Panc1 (cell line): ENCODE measurements at regions not wholly inside any gene's neighbourhood (a gene's known extent, or its start where the extent isn't known, plus 50 kb on each side); places are given as distances from the start of the nearest gene placed in this dataset.

Experiments
- ATAC-seq: fragments of 200-7000 bp; cut with Tn5 transposase; 2 replicates; pipeline ENCODE4 v1.9.1; 2020; ENCODE audit warnings: mild to moderate bottlenecking, moderate library complexity
- BruUV-seq: library from RNA; stranded (reverse); fragments of 400-500 nt; replicated peaks from 2 replicates; lab custom pipeline; 2021; lab: Mats Ljungman, UMichigan
- CTCF ChIA-PET: fragments of 300-600 bp; sonication (Branson Sonifier 250); formaldehyde crosslinking; loops from one replicate; lab custom pipeline; 2022; ENCODE audit warnings: antibody characterized with exemption; lab: Charles Lee
- POLR2A ChIA-PET: fragments of 300-600 bp; sonication (Branson Sonifier 250); formaldehyde crosslinking; loops from one replicate; lab custom pipeline; 2022; ENCODE audit warnings: antibody characterized with exemption; lab: Charles Lee
- DNase-seq: peaks from one replicate; pipeline ENCODE4 v3.0.0-alpha.2; 2010; ENCODE audit warnings: low read depth, low spot score
- H3K27ac ChIP-seq: 2 replicates; pipeline ENCODE4 v1.5.1; 2011; ENCODE audit warnings: mild to moderate bottlenecking, low read length, inconsistent platforms
- H3K27me3 ChIP-seq: fragments of 200-500 bp; sonication (Bioruptor generic); 2 replicates; pipeline ENCODE4 v1.6.0; 2014; ENCODE audit warnings: low read length, inconsistent platforms; ENCODE audit not compliant: control insufficient read depth, insufficient read depth
- H3K36me3 ChIP-seq: fragments of 200-500 bp; sonication (Bioruptor generic); 2 replicates; pipeline ENCODE4 v1.5.1; 2014; ENCODE audit warnings: inconsistent platforms, mild to moderate bottlenecking, low read length, moderate library complexity; ENCODE audit not compliant: control insufficient read depth, insufficient read depth
- H3K4me1 ChIP-seq: 2 replicates; pipeline ENCODE4 v1.5.1; 2011; ENCODE audit warnings: inconsistent platforms, mild to moderate bottlenecking, low read length, moderate library complexity; ENCODE audit not compliant: control insufficient read depth, insufficient read depth
- H3K4me3 ChIP-seq, 2 experiments: 2 replicates each; pipeline ENCODE4 v1.5.1; 2011 to 2012; ENCODE audit warnings: low read depth in 2 of 2, low read length in 2 of 2, mild to moderate bottlenecking in 2 of 2, inconsistent platforms in 1 of 2, moderate library complexity in 1 of 2
- H3K9me3 ChIP-seq: fragments of 200-500 bp; sonication (Bioruptor generic); 2 replicates; pipeline ENCODE4 v1.5.1; 2014; ENCODE audit warnings: low read depth, mild to moderate bottlenecking, inconsistent platforms, low read length, moderate library complexity; ENCODE audit not compliant: control insufficient read depth, insufficient read depth
- POLR2AphosphoS5 ChIP-seq: IDR thresholded peaks from 2 replicates; pipeline ENCODE4 v1.6.1; 2012; ENCODE audit warnings: mild to moderate bottlenecking, low read depth, low read length, moderate library complexity
- SIN3A ChIP-seq: IDR thresholded peaks from 2 replicates; pipeline ENCODE4 v1.6.1; 2012; ENCODE audit warnings: low read depth, mild to moderate bottlenecking, low read length, moderate library complexity, borderline replicate concordance; ENCODE audit not compliant: insufficient read depth
- TCF7L2 ChIP-seq: IDR thresholded peaks from 2 replicates; pipeline ENCODE4 v1.6.1; 2011; ENCODE audit warnings: mild to moderate bottlenecking, low read depth, low read length, inconsistent platforms
- in situ Hi-C: cut with HindIII; loops from 2 replicates; pipeline ENCODE4 v1.10.0; 2016; ENCODE audit warnings: low sequenced_read_pairs, low pct_unique_long_range_greater_than_20kb
- intact Hi-C: fragments of 100-400 bp; cut with micrococcal nuclease; formaldehyde crosslinking; loops from one replicate; pipeline ENCODE4 v1.10.0; 2022; ENCODE audit not compliant: unreplicated experiment
- TF ChIP-seq, protein P1 (sequence below): fragments of 450-650 bp; IDR thresholded peaks from 2 replicates; pipeline ENCODE4 v1.5.1; 2017; ENCODE audit warnings: mild to moderate bottlenecking
- TF ChIP-seq, protein P2 (sequence below), 2 experiments: IDR thresholded peaks; 2 replicates each; pipeline ENCODE4 v1.6.1; 2011 to 2012; ENCODE audit warnings: low read depth in 2 of 2, control low read depth in 1 of 2, low read length in 1 of 2, mild to moderate bottlenecking in 1 of 2, moderate library complexity in 1 of 2; ENCODE audit not compliant: insufficient read depth in 1 of 2

DNA sequence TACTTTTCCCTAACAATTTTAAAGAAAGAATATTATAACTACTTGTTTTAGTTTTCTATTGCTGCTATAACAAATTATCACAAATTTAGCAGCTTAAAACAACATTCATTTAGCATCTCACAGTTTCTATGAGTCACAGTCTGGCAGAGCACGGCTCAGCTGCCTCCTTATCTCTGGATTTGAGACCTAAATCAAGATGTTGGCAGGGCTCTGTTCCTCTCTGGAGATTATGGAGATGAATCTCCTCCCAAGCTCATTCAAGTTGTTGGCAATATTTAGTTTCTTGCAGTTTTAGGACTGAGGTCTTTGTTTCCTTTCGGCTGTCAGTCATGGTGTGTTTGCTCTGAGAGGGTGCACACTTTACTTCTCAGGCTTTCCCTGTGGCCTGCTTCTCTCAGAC is 1065.8 kb upstream of the EYS start:
- no peaks in the 10 kb centered on the region for H3K36me3 ChIP-seq
- no peak for ATAC-seq
- TF ChIP-seq, protein P1, sequence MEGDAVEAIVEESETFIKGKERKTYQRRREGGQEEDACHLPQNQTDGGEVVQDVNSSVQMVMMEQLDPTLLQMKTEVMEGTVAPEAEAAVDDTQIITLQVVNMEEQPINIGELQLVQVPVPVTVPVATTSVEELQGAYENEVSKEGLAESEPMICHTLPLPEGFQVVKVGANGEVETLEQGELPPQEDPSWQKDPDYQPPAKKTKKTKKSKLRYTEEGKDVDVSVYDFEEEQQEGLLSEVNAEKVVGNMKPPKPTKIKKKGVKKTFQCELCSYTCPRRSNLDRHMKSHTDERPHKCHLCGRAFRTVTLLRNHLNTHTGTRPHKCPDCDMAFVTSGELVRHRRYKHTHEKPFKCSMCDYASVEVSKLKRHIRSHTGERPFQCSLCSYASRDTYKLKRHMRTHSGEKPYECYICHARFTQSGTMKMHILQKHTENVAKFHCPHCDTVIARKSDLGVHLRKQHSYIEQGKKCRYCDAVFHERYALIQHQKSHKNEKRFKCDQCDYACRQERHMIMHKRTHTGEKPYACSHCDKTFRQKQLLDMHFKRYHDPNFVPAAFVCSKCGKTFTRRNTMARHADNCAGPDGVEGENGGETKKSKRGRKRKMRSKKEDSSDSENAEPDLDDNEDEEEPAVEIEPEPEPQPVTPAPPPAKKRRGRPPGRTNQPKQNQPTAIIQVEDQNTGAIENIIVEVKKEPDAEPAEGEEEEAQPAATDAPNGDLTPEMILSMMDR, result no peak
- no peak for TF ChIP-seq TCF7L2
- TF ChIP-seq POLR2AphosphoS5, result no peak
- no peak for TF ChIP-seq SIN3A
- TF ChIP-seq, protein P2, sequence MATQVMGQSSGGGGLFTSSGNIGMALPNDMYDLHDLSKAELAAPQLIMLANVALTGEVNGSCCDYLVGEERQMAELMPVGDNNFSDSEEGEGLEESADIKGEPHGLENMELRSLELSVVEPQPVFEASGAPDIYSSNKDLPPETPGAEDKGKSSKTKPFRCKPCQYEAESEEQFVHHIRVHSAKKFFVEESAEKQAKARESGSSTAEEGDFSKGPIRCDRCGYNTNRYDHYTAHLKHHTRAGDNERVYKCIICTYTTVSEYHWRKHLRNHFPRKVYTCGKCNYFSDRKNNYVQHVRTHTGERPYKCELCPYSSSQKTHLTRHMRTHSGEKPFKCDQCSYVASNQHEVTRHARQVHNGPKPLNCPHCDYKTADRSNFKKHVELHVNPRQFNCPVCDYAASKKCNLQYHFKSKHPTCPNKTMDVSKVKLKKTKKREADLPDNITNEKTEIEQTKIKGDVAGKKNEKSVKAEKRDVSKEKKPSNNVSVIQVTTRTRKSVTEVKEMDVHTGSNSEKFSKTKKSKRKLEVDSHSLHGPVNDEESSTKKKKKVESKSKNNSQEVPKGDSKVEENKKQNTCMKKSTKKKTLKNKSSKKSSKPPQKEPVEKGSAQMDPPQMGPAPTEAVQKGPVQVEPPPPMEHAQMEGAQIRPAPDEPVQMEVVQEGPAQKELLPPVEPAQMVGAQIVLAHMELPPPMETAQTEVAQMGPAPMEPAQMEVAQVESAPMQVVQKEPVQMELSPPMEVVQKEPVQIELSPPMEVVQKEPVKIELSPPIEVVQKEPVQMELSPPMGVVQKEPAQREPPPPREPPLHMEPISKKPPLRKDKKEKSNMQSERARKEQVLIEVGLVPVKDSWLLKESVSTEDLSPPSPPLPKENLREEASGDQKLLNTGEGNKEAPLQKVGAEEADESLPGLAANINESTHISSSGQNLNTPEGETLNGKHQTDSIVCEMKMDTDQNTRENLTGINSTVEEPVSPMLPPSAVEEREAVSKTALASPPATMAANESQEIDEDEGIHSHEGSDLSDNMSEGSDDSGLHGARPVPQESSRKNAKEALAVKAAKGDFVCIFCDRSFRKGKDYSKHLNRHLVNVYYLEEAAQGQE (IDR thresholded peaks at IDR 0.05; ENCODE audit: insufficient read depth in 1 of 2, low read depth in 2 of 2, low read length in 1 of 2), result no peak
- H3K4me1 ChIP-seq, result no peaks in the 10 kb centered on the region
- no peak overlapping the region for H3K4me3 ChIP-seq
- in situ Hi-C loops, result no loop called here
- H3K27me3 ChIP-seq, result no peaks in the 10 kb centered on the region
- DNase-seq, result no peak
- ChIA-PET POLR2A (no interaction called here), CTCF (no interaction called here)
- no peaks in the 10 kb centered on the region for H3K9me3 ChIP-seq
- BruUV-seq, result no TSS peak
- no peak overlapping the region for H3K27ac ChIP-seq
- intact Hi-C loops, result no loop called here

DNA sequence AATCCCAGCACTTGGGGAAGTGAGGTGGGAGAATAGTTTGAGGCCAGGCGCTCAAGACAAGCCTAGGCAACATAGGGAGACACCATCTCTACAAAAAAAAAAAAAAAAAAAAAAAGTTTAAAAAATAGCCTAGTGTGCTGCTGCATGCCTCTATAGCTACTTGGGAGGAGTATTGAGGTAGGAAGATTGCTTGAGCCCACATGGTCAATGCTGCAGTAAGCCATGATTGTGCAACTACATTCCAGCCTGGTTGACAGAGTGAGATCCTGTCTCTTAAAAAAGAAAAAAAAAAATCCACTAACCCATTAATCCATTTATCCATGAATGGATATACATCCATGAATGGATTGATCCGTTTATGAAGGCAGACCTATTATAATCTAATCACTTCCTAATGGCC is 1064.6 kb upstream of the EYS start:
- CTCF ChIA-PET, result no interaction called here
- DNase-seq (no peak), ATAC-seq (no peak)
- TF ChIP-seq, protein P2 (IDR thresholded peaks at IDR 0.05; ENCODE audit: insufficient read depth in 1 of 2, low read depth in 2 of 2, low read length in 1 of 2), result no peak
- TF ChIP-seq SIN3A, result no peak
- TF ChIP-seq, protein P1, result no peak
- no peak for TF ChIP-seq POLR2AphosphoS5
- TF ChIP-seq TCF7L2, result no peak
- Histone ChIP-seq H3K9me3 (no peaks in the 10 kb centered on the region), H3K27ac (no peak overlapping the region), H3K4me1 (no peaks in the 10 kb centered on the region), H3K36me3 (no peaks in the 10 kb centered on the region), H3K4me3 (no peak overlapping the region), H3K27me3 (no peaks in the 10 kb centered on the region)
- POLR2A ChIA-PET, result interaction anchor here (0.6 kb wide), 1 partner anchor 1649 kb away, joined by 3 read pairs; no protein-coding TSS in a partner anchor
- no TSS peak for BruUV-seq
- intact Hi-C loops (no loop called here), in situ Hi-C loops (no loop called here)
